ENCODE measurements at regions not wholly inside any gene's neighbourhood (a gene's known extent, or its start where the extent isn't known, plus 50 kb on each side); places are given as distances from the start of the nearest gene placed in this dataset.

- DNase-seq (ENCODE audit: low read depth in 1 of 2, low spot score in 1 of 2) = no peak
These were observed 87.1 kb upstream of the SELENOP start for GRCh38 chr5:42898760-42899159.

GRCh38 chr5:42896523-42896922, 84.8 kb upstream of the SELENOP start:
- no peak for DNase-seq (ENCODE audit: low read depth in 1 of 2, low spot score in 1 of 2)

- no peak for DNase-seq (ENCODE audit: low read depth in 1 of 2, low spot score in 1 of 2)
These were observed 82.4 kb upstream of the SELENOP start for GRCh38 chr5:42894057-42894456.

- DNase-seq (ENCODE audit: low read depth in 1 of 2, low spot score in 1 of 2) = peak in 1 of 2 donors; percentile 25
These were observed 77.7 kb upstream of the SELENOP start for GRCh38 chr5:42889311-42889933.

DNA sequence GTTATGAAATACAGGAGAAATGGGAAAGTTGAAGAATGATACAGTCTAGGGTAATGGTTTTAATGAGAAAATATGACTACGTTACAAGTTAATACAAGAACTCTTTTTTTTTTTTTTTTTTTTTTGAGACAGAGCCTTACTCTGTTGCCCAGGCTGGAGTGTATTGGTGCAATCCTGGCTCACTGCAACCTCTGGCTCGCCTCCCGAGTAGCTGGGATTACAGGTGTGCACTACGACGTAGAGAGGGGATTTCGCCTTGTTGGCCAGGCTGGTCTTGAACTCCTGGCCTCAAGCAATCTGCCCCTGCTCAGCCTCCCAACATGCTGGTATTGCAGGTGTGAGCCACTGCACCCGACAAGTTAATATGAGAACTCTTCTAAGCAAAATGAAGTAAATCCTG, 77.1 kb upstream of the SELENOP start:
- DNase-seq (ENCODE audit: low read depth in 1 of 2, low spot score in 1 of 2) = no peak

GRCh38 chr5:42887575-42887974, 75.9 kb upstream of the SELENOP start:
- DNase-seq (ENCODE audit: low read depth in 1 of 2, low spot score in 1 of 2) = no peak

GRCh38 chr5:42887097-42887496, 75.4 kb upstream of the SELENOP start:
- no peak for DNase-seq (ENCODE audit: low read depth in 1 of 2, low spot score in 1 of 2)

DNA sequence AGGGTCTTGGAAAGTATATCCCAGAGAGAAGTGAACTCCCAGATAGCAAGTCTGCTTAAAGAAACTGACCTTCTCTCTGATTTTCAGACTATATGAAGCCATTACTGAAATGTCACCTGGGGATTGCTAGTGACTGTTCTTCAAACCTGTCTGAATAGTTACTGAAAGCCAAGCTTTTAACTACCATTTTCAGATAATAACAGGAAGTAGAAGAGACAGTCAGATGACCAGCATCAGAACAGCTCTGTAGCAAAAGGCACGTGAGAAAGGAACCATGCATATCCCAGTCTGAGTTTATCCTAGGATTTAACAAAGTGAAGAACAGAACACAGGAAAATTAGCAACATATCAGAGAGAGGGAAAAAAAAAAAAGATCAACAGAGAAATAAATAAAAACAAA, 74.9 kb upstream of the SELENOP start:
- DNase-seq (ENCODE audit: low read depth in 1 of 2, low spot score in 1 of 2) = no peak

- DNase-seq (ENCODE audit: low read depth in 1 of 2, low spot score in 1 of 2) = no peak
These were observed 72.6 kb upstream of the SELENOP start for GRCh38 chr5:42884326-42884725.

DNA sequence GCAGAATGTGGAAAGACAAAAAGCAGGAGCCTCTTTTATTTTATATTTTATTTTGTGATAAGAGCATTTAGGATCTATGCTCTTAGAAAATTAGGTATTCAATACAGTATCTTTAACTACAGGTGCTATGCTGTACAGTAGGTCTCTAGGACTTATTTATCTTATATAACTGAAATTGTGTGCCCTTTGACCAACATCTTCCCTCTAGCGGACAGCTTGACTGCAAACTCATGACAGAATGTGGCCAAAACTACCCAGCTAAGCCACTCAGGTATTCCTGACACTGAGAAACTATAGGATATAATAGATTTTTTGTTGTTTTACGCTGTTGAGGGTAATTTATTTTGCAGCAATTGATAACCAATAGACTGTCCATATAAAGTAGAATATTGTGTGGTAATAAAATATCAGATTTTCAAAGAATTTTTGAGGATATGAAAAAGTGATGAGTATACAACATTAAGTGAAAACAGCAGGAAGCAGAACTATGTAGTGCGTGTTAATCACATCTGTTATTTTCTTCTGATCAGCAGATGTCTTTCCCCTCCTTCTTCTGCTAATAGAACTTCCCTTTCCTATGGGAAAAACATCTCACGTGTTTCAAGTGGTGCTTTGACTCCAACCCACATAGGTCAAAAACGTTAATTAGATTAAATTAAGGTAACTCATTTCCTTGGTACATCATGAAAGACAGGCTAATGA, 69.9 kb upstream of the SELENOP start:
- no peak for DNase-seq (ENCODE audit: low read depth in 1 of 2, low spot score in 1 of 2)

GRCh38 chr5:42880496-42881150, 68.9 kb upstream of the SELENOP start:
- DNase-seq (ENCODE audit: low read depth in 1 of 2, low spot score in 1 of 2) = no peak

DNA sequence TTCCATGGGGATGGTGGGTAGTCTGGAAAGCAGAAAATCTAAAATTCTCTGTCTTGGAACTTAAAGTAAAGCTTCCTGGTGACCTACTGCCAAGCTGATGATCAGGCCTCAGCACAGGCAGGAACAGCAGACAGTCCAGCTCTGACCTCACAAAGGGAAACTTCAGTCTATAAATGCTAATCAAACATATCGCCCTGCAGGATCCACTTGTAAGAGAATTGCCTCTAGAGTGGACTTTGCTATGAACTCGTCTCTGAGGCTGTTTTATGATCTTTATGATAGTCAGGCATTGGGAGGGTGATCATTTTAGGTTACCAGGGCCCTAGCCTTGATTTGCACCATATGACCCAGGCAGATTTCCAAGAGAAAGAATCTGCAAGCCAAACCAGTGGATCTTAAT, 67.6 kb upstream of the SELENOP start:
- no peak for DNase-seq (ENCODE audit: low read depth in 1 of 2, low spot score in 1 of 2)

GRCh38 chr5:42878550-42878949, 66.9 kb upstream of the SELENOP start:
- DNase-seq (ENCODE audit: low read depth in 1 of 2, low spot score in 1 of 2) = no peak

DNA sequence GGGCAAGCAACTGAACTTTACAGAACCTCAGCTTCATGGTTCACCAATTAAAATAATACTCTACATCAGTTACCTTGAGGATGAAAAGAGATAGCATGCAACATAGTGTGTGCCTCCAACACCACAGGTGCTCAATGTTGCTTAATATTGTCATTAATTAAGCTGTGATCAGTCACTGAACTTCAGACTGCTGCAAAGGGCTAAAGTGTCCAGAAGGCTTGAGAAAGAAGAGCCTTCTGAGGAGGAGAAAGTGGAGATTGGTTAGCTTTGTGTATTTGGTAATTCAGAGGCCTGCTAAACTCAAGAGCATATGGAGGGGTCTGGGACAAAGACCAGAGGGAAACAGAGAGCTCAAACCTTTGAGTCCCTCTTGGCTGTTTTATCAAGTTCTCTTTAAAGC, 66.3 kb upstream of the SELENOP start:
- no peak for DNase-seq (ENCODE audit: low read depth in 1 of 2, low spot score in 1 of 2)

DNA sequence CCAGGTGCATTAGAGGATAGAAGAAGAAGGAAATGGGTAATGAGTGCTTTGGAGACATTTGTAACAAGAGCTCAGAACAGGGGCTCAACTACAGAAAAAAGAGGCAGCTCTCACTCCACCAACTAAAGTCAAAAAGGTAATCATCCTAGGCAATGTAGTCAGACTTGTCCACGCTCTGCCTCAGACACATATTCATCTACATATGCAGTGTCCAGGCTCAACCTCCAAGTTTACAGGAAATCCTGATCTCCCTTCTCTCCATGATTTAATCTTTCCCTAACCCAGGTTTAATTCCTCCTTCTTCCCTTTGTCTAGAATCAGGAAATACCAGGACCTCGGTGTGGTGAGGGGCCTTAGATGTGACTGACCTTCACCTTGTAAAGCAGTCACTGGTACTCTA, 65.7 kb upstream of the SELENOP start:
- no peak for DNase-seq (ENCODE audit: low read depth in 1 of 2, low spot score in 1 of 2)

GRCh38 chr5:42876375-42876844, 64.7 kb upstream of the SELENOP start:
- no peak for DNase-seq (ENCODE audit: low read depth in 1 of 2, low spot score in 1 of 2)

GRCh38 chr5:42875785-42876374, 64.2 kb upstream of the SELENOP start:
- no peak for DNase-seq (ENCODE audit: low read depth in 1 of 2, low spot score in 1 of 2)

- DNase-seq (ENCODE audit: low read depth in 1 of 2, low spot score in 1 of 2) = no peak
These were observed 63.5 kb upstream of the SELENOP start for GRCh38 chr5:42875211-42875610.

DNA sequence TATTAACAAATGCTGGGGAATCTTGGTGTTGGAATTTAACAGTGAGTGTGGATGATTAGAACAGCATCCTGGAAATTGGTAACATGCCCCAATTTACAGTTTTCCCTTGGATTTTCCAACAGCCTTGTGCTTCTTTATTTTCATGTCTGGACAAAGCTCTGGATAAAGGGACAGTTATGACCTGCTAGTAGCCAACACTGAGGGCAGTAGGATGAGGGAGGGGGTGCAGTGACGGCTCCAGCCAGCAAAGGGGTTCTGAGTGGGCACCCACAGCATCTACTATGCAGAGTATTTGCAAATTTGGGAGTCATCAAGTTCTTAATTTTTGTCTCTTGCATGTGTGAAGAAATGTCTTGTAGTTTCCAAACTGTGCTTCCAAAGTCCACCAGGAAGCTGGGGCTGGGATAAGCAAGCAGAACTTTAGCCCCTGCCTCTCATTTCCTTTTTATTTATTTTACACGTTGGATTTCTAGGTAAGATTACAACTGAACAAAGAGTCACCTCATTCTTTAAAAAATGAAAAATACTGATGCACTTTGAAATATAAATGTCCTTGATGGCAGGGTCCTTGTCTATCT, 63.0 kb upstream of the SELENOP start:
- no peak for DNase-seq (ENCODE audit: low read depth in 1 of 2, low spot score in 1 of 2)

- no peak for DNase-seq (ENCODE audit: low read depth in 1 of 2, low spot score in 1 of 2)
These were observed 61.2 kb upstream of the SELENOP start for GRCh38 chr5:42872865-42873264.

GRCh38 chr5:42870882-42871418, 59.3 kb upstream of the SELENOP start:
- DNase-seq (ENCODE audit: low read depth in 1 of 2, low spot score in 1 of 2) = no peak
